Hepatocyte (in vitro differentiated cells): ENCODE measurements at regions not wholly inside any gene's neighbourhood (a gene's known extent, or its start where the extent isn't known, plus 50 kb on each side); places are given as distances from the start of the nearest gene placed in this dataset.

Experiments
- CTCF ChIP-seq: fragments of 200-600 bp; sonication (generic); IDR thresholded peaks from 2 replicates; pipeline ENCODE4 v1.5.1; 2016; ENCODE audit warnings: antibody characterized with exemption, mild to moderate bottlenecking; ENCODE audit not compliant: poor library complexity
- EZH2 ChIP-seq: fragments of 200-600 bp; sonication (generic); IDR thresholded peaks from 2 replicates; pipeline ENCODE4 v1.6.1; 2016; ENCODE audit warnings: antibody characterized with exemption, mild to moderate bottlenecking, borderline replicate concordance
- EZH2phosphoT487 ChIP-seq: fragments of 200-600 bp; sonication (generic); IDR thresholded peaks from one replicate; pipeline ENCODE4 v1.6.1; 2018; ENCODE audit warnings: antibody characterized with exemption, mild to moderate bottlenecking, low read depth, moderate library complexity; ENCODE audit not compliant: unreplicated experiment, severe bottlenecking

- TF ChIP-seq CTCF = no peak
- TF ChIP-seq EZH2 = no peak
- TF ChIP-seq EZH2phosphoT487 = no peak
Observed at GRCh38 chr19:23520441-23520840, 125.2 kb upstream of the ZNF91 start.
